ENCODE measurements at regions not wholly inside any gene's neighbourhood (a gene's known extent, or its start where the extent isn't known, plus 50 kb on each side); places are given as distances from the start of the nearest gene placed in this dataset.

DNA sequence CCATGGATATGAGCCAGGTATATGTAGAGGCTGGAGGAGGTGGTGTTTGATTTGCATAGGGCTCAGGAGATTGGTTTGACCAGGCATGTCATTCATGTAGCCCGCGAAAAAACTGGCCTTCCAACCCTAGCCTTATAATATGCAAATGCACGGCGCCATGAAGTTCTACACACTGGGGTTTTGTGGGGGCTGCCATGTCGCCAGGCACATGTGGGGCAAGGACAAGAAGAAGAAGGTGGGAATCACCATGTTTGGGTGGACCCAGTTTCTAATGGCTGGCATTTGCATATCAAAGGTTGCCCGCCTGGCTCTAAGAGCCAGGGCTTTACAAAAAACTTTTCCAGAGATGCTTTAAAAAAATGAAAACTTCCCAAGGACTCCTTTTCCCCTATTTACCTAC, 1251.0 kb downstream of the PCDH18 start:
- H3K9me3 Mint-ChIP-seq, result peaks cover 3% of the 10 kb centered on the region
- POLR2A ChIA-PET, result no interaction called here
- H3K4me1 Mint-ChIP-seq, result no peaks in the 10 kb centered on the region
- DNase-seq, result no peak
- H3K27ac Mint-ChIP-seq, result no peak overlapping the region
- CTCF ChIA-PET, result no interaction called here
- H3K4me3 Mint-ChIP-seq, result no peak overlapping the region
- no peaks in the 10 kb centered on the region for H3K27me3 Mint-ChIP-seq
- no peaks in the 10 kb centered on the region for H3K36me3 Mint-ChIP-seq (ENCODE audit: low read depth)

- CTCF ChIA-PET, result no interaction called here
- Mint-ChIP-seq H3K9me3 (peaks cover 3% of the 10 kb centered on the region), H3K4me3 (no peak overlapping the region), H3K4me1 (no peaks in the 10 kb centered on the region), H3K27ac (no peak overlapping the region), H3K27me3 (no peaks in the 10 kb centered on the region), H3K36me3 (ENCODE audit: low read depth) (no peaks in the 10 kb centered on the region)
- no peak for DNase-seq
- POLR2A ChIA-PET, result no interaction called here
These were observed 1254.6 kb downstream of the PCDH18 start for GRCh38 chr4:136277741-136278140.

DNA sequence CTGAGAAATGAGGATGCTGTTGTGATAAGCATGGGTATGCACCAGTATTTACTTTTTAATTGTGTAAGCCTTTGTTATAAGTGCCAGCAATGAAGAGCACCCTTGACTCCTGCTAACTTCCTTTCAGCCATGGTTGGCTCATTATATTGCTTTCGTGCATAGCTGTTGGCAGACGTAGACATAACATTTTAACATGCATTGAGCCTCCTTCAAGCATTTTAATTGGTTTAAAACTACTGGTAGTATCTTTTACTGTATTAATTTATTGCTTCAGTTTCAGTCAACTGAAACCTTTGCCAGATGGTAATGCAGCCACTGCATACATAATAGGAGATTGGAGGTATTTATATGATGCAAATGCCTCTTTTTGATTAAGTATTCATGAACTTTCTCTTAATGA, 1285.4 kb downstream of the PCDH18 start:
- Mint-ChIP-seq H3K4me3 (no peak overlapping the region), H3K27me3 (no peaks in the 10 kb centered on the region), H3K9me3 (peaks cover 3% of the 10 kb centered on the region), H3K36me3 (ENCODE audit: low read depth) (no peaks in the 10 kb centered on the region), H3K27ac (no peak overlapping the region), H3K4me1 (no peaks in the 10 kb centered on the region)
- no peak for DNase-seq
- POLR2A ChIA-PET, result no interaction called here
- CTCF ChIA-PET, result no interaction called here

DNA sequence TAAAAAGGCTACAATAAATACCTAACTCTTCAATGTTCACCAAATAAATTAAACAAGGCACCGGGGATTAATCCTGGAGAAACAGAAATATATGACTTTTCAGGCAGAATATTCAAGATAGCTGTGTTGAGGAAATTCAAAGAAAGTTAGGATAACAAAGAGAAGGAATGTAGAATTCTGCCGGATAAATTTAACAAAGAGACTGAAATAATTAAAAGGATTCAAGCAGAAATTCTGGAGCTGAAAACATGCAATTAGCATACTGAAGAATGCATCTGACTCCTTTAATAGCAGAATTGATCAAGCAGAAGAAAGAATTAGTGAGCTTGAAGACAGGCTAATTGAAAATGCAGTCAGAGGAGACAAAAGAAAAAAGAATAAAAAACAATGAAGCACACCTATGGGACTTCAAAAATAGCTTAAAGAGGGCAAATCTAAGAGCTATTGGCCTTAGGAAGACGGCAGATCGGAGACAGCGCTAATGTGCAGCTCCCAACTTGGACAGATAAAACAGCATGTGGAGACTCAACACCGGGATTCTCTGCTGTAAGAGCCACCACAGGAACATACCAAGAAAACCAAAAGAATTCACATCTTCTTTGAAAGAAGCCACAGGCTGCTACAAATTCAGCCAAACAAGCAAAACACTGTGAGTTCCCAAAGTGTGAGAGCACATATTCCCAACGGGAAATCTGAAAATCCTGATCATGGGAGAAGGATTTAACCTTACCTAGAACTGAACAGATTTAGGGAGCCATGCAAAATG, 1290.9 kb downstream of the PCDH18 start:
- no peaks in the 10 kb centered on the region for H3K36me3 Mint-ChIP-seq (ENCODE audit: low read depth)
- ChIA-PET CTCF (no interaction called here), POLR2A (no interaction called here)
- H3K4me3 Mint-ChIP-seq, result no peak overlapping the region
- H3K9me3 Mint-ChIP-seq, result peaks cover 10% of the 10 kb centered on the region
- DNase-seq, result no peak
- no peaks in the 10 kb centered on the region for H3K27me3 Mint-ChIP-seq
- H3K27ac Mint-ChIP-seq, result no peak overlapping the region
- no peaks in the 10 kb centered on the region for H3K4me1 Mint-ChIP-seq

- POLR2A ChIA-PET, result no interaction called here
- H3K36me3 Mint-ChIP-seq (ENCODE audit: low read depth), result no peaks in the 10 kb centered on the region
- no peaks in the 10 kb centered on the region for H3K4me1 Mint-ChIP-seq
- CTCF ChIA-PET, result no interaction called here
- no peaks in the 10 kb centered on the region for H3K9me3 Mint-ChIP-seq
- H3K27me3 Mint-ChIP-seq, result no peaks in the 10 kb centered on the region
- DNase-seq, result no peak
- no peak overlapping the region for H3K27ac Mint-ChIP-seq
- H3K4me3 Mint-ChIP-seq, result no peak overlapping the region
These were observed 1305.0 kb downstream of the PCDH18 start for GRCh38 chr4:136227315-136227714.

DNA sequence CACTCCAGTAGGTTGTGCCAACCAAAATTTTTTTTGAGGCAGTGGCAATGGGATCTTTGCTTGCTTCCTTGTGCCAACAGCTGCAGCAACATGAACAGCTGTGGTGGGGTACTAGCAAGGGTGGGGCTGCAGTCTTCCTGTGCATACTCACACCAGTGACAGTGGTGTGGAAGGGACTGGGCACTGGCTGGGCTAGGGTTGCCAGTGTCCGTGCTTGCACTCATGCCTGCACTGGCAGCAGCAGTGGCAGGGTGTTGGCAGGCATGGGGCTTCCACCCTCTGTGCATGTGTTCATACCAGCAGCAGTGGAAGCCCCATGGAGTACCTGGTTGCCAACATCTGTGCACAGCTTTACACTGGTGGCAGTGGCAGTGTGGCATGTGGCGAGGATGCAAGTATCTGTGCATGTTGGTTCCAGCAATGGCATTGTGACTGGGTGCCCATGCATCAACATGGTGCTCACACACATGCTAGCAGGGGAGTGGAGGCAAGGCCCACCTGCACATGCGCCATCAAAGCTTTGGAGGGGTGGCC, 1312.6 kb downstream of the PCDH18 start:
- Mint-ChIP-seq H3K9me3 (peaks cover 3% of the 10 kb centered on the region), H3K27me3 (no peaks in the 10 kb centered on the region), H3K36me3 (ENCODE audit: low read depth) (no peaks in the 10 kb centered on the region), H3K27ac (no peak overlapping the region), H3K4me1 (no peaks in the 10 kb centered on the region), H3K4me3 (no peak overlapping the region)
- CTCF ChIA-PET, result no interaction called here
- no peak for DNase-seq
- POLR2A ChIA-PET, result no interaction called here

GRCh38 chr4:136203199-136203598, 1329.1 kb downstream of the PCDH18 start:
- no peak overlapping the region for H3K27ac Mint-ChIP-seq
- no peaks in the 10 kb centered on the region for H3K4me1 Mint-ChIP-seq
- H3K9me3 Mint-ChIP-seq, result peaks cover 7% of the 10 kb centered on the region
- H3K36me3 Mint-ChIP-seq (ENCODE audit: low read depth), result no peaks in the 10 kb centered on the region
- POLR2A ChIA-PET, result no interaction called here
- no peak overlapping the region for H3K4me3 Mint-ChIP-seq
- no peaks in the 10 kb centered on the region for H3K27me3 Mint-ChIP-seq
- DNase-seq, result no peak
- CTCF ChIA-PET, result no interaction called here

GRCh38 chr4:136198358-136198757, 1333.9 kb downstream of the PCDH18 start:
- POLR2A ChIA-PET, result no interaction called here
- Mint-ChIP-seq H3K27me3 (no peaks in the 10 kb centered on the region), H3K36me3 (ENCODE audit: low read depth) (no peaks in the 10 kb centered on the region), H3K4me1 (no peaks in the 10 kb centered on the region), H3K9me3 (peaks cover 7% of the 10 kb centered on the region), H3K27ac (no peak overlapping the region), H3K4me3 (no peak overlapping the region)
- DNase-seq, result no peak
- CTCF ChIA-PET, result no interaction called here

- CTCF ChIA-PET, result no interaction called here
- no peak overlapping the region for H3K27ac Mint-ChIP-seq
- H3K4me3 Mint-ChIP-seq, result no peak overlapping the region
- POLR2A ChIA-PET, result no interaction called here
- no peak for DNase-seq
- H3K36me3 Mint-ChIP-seq (ENCODE audit: low read depth), result no peaks in the 10 kb centered on the region
- no peaks in the 10 kb centered on the region for H3K4me1 Mint-ChIP-seq
- H3K9me3 Mint-ChIP-seq, result peaks cover 8% of the 10 kb centered on the region
- H3K27me3 Mint-ChIP-seq, result no peaks in the 10 kb centered on the region
These were observed 1337.3 kb downstream of the PCDH18 start for GRCh38 chr4:136194962-136195361.

GRCh38 chr4:136186650-136187049, 1345.6 kb downstream of the PCDH18 start:
- H3K27me3 Mint-ChIP-seq, result no peaks in the 10 kb centered on the region

DNA sequence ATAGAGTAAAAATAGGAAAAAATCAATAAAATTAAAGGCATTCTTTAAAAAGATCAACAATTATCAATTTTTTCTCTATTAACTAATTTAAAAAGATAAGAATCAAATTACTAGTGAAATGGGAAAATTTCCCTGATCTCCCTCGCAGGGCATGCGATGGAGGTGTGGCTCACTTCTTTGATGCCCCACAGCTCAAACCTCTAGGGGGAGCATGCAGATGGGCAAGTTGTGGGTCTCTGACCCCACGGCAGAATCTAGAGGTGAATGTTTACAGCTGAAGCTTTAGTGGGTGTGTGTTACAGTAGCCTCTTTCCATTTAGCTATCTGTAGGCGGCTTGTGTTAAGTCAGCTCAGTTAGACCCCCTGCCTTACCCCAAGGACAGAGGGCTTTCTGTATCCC, 1348.8 kb downstream of the PCDH18 start:
- POLR2A ChIA-PET, result no interaction called here
- H3K4me3 Mint-ChIP-seq, result no peak overlapping the region

More at GRCh38 chr4:136186650-136187049, 1345.6 kb downstream of the PCDH18 start:
- H3K9me3 Mint-ChIP-seq, result peaks cover 8% of the 10 kb centered on the region
- H3K4me1 Mint-ChIP-seq, result no peaks in the 10 kb centered on the region
- ChIA-PET CTCF (no interaction called here), POLR2A (no interaction called here)
- H3K4me3 Mint-ChIP-seq, result no peak overlapping the region
- DNase-seq, result no peak
- H3K36me3 Mint-ChIP-seq (ENCODE audit: low read depth), result no peaks in the 10 kb centered on the region
- no peak overlapping the region for H3K27ac Mint-ChIP-seq

DNA sequence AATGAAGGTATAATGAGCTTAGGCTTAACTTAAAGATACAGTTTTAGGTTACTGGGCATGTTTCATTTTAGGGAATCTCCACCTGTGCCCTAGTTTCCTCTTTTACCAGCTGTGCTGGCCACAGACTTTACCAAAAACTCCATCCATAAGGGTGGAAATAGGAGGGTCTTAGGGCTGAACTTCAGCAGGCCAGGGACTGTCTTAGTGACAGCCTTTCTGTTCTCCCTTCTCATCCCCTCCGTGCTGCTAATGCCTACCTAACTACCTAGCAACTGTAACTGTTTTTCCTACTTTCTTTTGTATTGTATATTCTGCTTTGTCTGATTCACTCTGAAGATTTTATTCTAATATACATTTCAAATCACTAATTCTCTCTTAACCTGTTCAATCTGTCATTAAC, 1375.3 kb downstream of the PCDH18 start:
- Mint-ChIP-seq H3K9me3 (peaks cover 4% of the 10 kb centered on the region), H3K36me3 (ENCODE audit: low read depth) (no peaks in the 10 kb centered on the region), H3K4me3 (no peak overlapping the region), H3K27ac (no peak overlapping the region), H3K27me3 (no peaks in the 10 kb centered on the region), H3K4me1 (no peaks in the 10 kb centered on the region)
- DNase-seq, result no peak
- POLR2A ChIA-PET, result no interaction called here
- CTCF ChIA-PET, result no interaction called here

More for the DNA sequence above, 1348.8 kb downstream of the PCDH18 start:
- CTCF ChIA-PET, result no interaction called here
- peaks cover 2% of the 10 kb centered on the region for H3K9me3 Mint-ChIP-seq
- no peaks in the 10 kb centered on the region for H3K27me3 Mint-ChIP-seq
- H3K4me1 Mint-ChIP-seq, result no peaks in the 10 kb centered on the region
- DNase-seq, result no peak
- H3K36me3 Mint-ChIP-seq (ENCODE audit: low read depth), result no peaks in the 10 kb centered on the region
- no peak overlapping the region for H3K27ac Mint-ChIP-seq

DNA sequence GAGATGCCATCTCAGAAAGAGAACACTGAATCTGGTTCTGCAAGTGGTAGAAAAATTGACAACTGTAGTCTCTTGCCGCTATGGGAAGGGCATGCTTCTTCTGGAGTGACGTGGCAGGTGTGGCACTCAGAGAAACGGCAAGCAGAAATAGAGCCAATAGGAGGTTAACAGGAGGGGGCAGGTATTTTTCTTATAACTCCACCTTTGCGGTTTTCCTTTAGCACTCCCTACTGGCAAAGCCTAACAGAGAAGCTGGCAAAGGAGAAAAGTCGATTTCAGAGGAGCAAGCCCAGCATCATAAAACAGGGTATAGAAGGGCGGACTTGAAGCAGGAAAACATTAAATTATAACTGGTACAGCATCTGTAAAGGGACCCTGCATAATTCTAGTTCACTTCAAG, 1382.2 kb downstream of the PCDH18 start:
- no peaks in the 10 kb centered on the region for H3K27me3 Mint-ChIP-seq
- POLR2A ChIA-PET, result no interaction called here
- DNase-seq, result no peak
- CTCF ChIA-PET, result no interaction called here
- H3K27ac Mint-ChIP-seq, result no peak overlapping the region
- no peak overlapping the region for H3K4me3 Mint-ChIP-seq
- no peaks in the 10 kb centered on the region for H3K4me1 Mint-ChIP-seq
- no peaks in the 10 kb centered on the region for H3K36me3 Mint-ChIP-seq (ENCODE audit: low read depth)
- H3K9me3 Mint-ChIP-seq, result peaks cover 12% of the 10 kb centered on the region

- no peaks in the 10 kb centered on the region for H3K36me3 Mint-ChIP-seq (ENCODE audit: low read depth)
- DNase-seq, result no peak
- no peaks in the 10 kb centered on the region for H3K9me3 Mint-ChIP-seq
- no peak overlapping the region for H3K4me3 Mint-ChIP-seq
- CTCF ChIA-PET, result no interaction called here
- POLR2A ChIA-PET, result no interaction called here
- no peaks in the 10 kb centered on the region for H3K4me1 Mint-ChIP-seq
- H3K27ac Mint-ChIP-seq, result no peak overlapping the region
- no peaks in the 10 kb centered on the region for H3K27me3 Mint-ChIP-seq
These were observed 1395.7 kb downstream of the PCDH18 start for GRCh38 chr4:136136601-136137000.
